Aorta (tissue), 5 donors: ENCODE measurements at regions not wholly inside any gene's neighbourhood (a gene's known extent, or its start where the extent isn't known, plus 50 kb on each side); places are given as distances from the start of the nearest gene placed in this dataset.
A peak's percentile ranks its signal among the peaks of the same experiment; 100 is the strongest.

Experiments used
- ATAC-seq: fragments of 200-7000 bp; cut with Tn5 transposase; one replicate; pipeline ENCODE4 v1.9.1; 2022; ENCODE audit warnings: moderate library complexity; ENCODE audit not compliant: low FRiP score
- DNase-seq, 2 donors: peaks; one replicate each; pipeline ENCODE4 v3.0.0-alpha.2; 2020
- H3K27ac ChIP-seq, 2 donors: one replicate each; pipeline ENCODE4 v1.5.1; 2013; ENCODE audit warnings: low read length in 2 of 2, mild to moderate bottlenecking in 2 of 2, moderate library complexity in 2 of 2, control low read depth in 1 of 2, inconsistent platforms in 1 of 2, low read depth in 1 of 2
- H3K27me3 ChIP-seq, 2 donors: one replicate each; pipeline ENCODE4 v1.6.1; 2013; ENCODE audit warnings: control low read depth in 1 of 2, low read length in 1 of 2, mild to moderate bottlenecking in 1 of 2, moderate library complexity in 1 of 2; ENCODE audit not compliant: insufficient read depth in 2 of 2, control insufficient read depth in 1 of 2
- H3K36me3 ChIP-seq, 2 donors: one replicate each; pipeline ENCODE4 v1.6.1; 2013; ENCODE audit warnings: control low read depth in 1 of 2, low read length in 1 of 2, mild to moderate bottlenecking in 1 of 2; ENCODE audit not compliant: insufficient read depth in 2 of 2, control insufficient read depth in 1 of 2
- H3K4me1 ChIP-seq, 2 donors: one replicate each; pipeline ENCODE4 v1.6.1; 2013; ENCODE audit warnings: low read length in 2 of 2, control low read depth in 1 of 2, mild to moderate bottlenecking in 1 of 2, moderate library complexity in 1 of 2; ENCODE audit not compliant: insufficient read depth in 2 of 2, control insufficient read depth in 1 of 2
- H3K4me3 ChIP-seq, 2 donors: one replicate each; pipeline ENCODE4 v1.5.1; 2013; ENCODE audit warnings: low read length in 2 of 2, control low read depth in 1 of 2, mild to moderate bottlenecking in 1 of 2
- H3K9me3 ChIP-seq: one replicate; pipeline ENCODE4 v1.6.1; 2013; ENCODE audit warnings: mild to moderate bottlenecking, low read length; ENCODE audit not compliant: control insufficient read depth
- WGBS, 2 donors: extraction: QIAGEN DNeasy Blood & Tissue Kit; methylation state at CpG; one replicate each; pipeline ENCODE4 v1.1.7; 2013; 5-methylcytosine and 5-hydroxymethylcytosine counted together
- intact Hi-C, 2 donors: fragments of 100-400 bp; cut with DNase I; formaldehyde crosslinking; loops; one replicate each; pipeline versions ENCODE4 v1.14.2 to v1.15.0; 2022
- donor health status: healthy with polysubstance abuse.
- donor health status: Bipolar disorder and iron deficiency.
- donor health status: DM: no; HTN: no; CAD: no.
- donor health status: DM: no; HTN: no; CAD: no.
- donor health status: DM: yes; HTN: yes; CAD: no.

DNA sequence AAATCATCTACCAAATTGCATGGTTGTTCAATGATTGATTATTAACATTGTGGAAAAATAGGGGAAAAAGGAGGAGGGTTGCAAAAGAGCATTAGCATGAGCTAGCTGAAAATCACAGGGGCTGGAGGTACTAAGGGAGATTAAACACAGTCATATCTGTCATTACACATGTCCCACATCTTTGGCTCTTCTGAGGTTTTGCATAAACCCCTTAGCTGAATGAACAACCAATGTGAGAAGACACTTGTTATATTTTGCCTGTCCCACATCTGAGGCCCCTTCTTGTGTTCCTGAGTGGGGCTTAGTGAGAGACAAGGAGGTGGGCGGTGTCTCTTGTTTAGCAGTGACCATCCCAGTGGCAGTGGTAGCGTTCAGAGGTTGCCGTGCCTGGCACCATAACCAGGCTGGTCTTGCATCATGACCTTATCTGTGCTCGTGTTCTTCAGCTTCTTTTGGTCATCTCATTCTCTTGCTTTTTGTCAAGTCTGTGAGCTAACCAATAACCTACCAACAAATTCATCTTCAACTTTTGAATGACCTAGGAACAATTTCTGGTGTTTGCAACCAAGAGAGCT is 95.6 kb downstream of the MID1IP1 start:
- DNase-seq = no peak
- no peak for ATAC-seq
- Histone ChIP-seq H3K9me3 (no peaks in the 10 kb centered on the region), H3K27ac (no peak overlapping the region), H3K27me3 (no peaks in the 10 kb centered on the region), H3K36me3 (no peaks in the 10 kb centered on the region), H3K4me3 (no peak overlapping the region), H3K4me1 (no peaks in the 10 kb centered on the region)
- intact Hi-C loops = no loop called here
- 88 to 97% methylated on average over 4 of the region's 4 CpGs for WGBS, 2 donors

- 71% methylated on average over 6 of the region's 6 CpGs for WGBS, 2 donors
- Histone ChIP-seq H3K36me3 (no peaks in the 10 kb centered on the region), H3K27me3 (no peaks in the 10 kb centered on the region), H3K4me3 (no peak overlapping the region), H3K27ac (no peak overlapping the region), H3K9me3 (no peaks in the 10 kb centered on the region), H3K4me1 (no peaks in the 10 kb centered on the region)
- no peak for ATAC-seq
- intact Hi-C loops = no loop called here
- no peak for DNase-seq
These were observed 97.0 kb downstream of the MID1IP1 start for GRCh38 chrX:38898261-38898660.

- no peaks in the 10 kb centered on the region for H3K36me3 ChIP-seq
- no peaks in the 10 kb centered on the region for H3K27me3 ChIP-seq
- no peak overlapping the region for H3K4me3 ChIP-seq
- H3K4me1 ChIP-seq = no peaks in the 10 kb centered on the region
- intact Hi-C loops = no loop called here
- WGBS, 2 donors = 58 to 100% methylated on average over 1 of the region's 1 CpG
- no peaks in the 10 kb centered on the region for H3K9me3 ChIP-seq
- ATAC-seq (no peak), DNase-seq (no peak)
- H3K27ac ChIP-seq = no peak overlapping the region
These were observed 98.4 kb downstream of the MID1IP1 start for GRCh38 chrX:38899650-38900049.

- H3K36me3 ChIP-seq = no peaks in the 10 kb centered on the region
- H3K27ac ChIP-seq = no peak overlapping the region
- ATAC-seq = no peak
- no peaks in the 10 kb centered on the region for H3K27me3 ChIP-seq
- no peaks in the 10 kb centered on the region for H3K9me3 ChIP-seq
- no peaks in the 10 kb centered on the region for H3K4me1 ChIP-seq
- DNase-seq = no peak
- intact Hi-C loops = no loop called here
- no peak overlapping the region for H3K4me3 ChIP-seq
- WGBS, 2 donors = 70 to 92% methylated on average over 6 of the region's 6 CpGs
These were observed 99.5 kb downstream of the MID1IP1 start for GRCh38 chrX:38900719-38901118.

- H3K4me1 ChIP-seq = no peaks in the 10 kb centered on the region
- no peaks in the 10 kb centered on the region for H3K27me3 ChIP-seq
- H3K27ac ChIP-seq = no peak overlapping the region
- DNase-seq (no peak), ATAC-seq (no peak)
- H3K36me3 ChIP-seq = no peaks in the 10 kb centered on the region
- WGBS, 2 donors = 70 to 90% methylated on average over 13 of the region's 13 CpGs
- H3K4me3 ChIP-seq = no peak overlapping the region
- intact Hi-C loops = no loop called here
- no peaks in the 10 kb centered on the region for H3K9me3 ChIP-seq
These were observed 101.8 kb downstream of the MID1IP1 start for GRCh38 chrX:38902972-38903492.

DNA sequence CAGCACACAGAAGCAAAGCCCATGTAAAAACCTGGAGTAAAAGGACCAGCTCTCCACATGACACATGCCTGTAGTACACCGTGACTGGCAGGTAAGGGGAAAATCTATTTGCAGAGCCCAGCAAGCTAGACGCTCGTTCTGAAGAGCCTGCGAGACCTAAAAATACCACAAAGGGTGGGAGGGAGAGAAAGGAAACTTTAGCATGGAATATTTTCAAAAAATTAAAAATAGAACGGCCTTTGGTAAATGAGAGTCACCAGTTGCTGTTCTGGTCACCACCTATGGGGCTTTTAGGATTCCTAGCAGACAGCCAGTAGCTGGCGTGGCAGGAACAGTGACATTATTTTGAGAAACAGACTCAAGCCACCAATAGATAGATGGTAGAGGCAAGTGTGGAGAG is 115.5 kb downstream of the MID1IP1 start:
- intact Hi-C loops = no loop called here
- Histone ChIP-seq H3K27me3 (no peaks in the 10 kb centered on the region), H3K4me3 (no peak overlapping the region), H3K4me1 (no peaks in the 10 kb centered on the region), H3K36me3 (no peaks in the 10 kb centered on the region), H3K27ac (peak overlapping the region in 1 of 2 donors; percentile 1), H3K9me3 (no peaks in the 10 kb centered on the region)
- no peak for DNase-seq
- ATAC-seq = no peak
- 13 to 35% methylated on average over 6 of the region's 6 CpGs for WGBS, 2 donors

GRCh38 chrX:38917954-38918353 is 116.7 kb downstream of the MID1IP1 start:
- DNase-seq (no peak), ATAC-seq (no peak)
- Histone ChIP-seq H3K27ac (no peak overlapping the region), H3K4me3 (no peak overlapping the region), H3K9me3 (no peaks in the 10 kb centered on the region), H3K4me1 (no peaks in the 10 kb centered on the region), H3K36me3 (no peaks in the 10 kb centered on the region), H3K27me3 (no peaks in the 10 kb centered on the region)
- intact Hi-C loops = no loop called here
- WGBS, 2 donors = 78 to 98% methylated on average over 4 of the region's 4 CpGs

DNA sequence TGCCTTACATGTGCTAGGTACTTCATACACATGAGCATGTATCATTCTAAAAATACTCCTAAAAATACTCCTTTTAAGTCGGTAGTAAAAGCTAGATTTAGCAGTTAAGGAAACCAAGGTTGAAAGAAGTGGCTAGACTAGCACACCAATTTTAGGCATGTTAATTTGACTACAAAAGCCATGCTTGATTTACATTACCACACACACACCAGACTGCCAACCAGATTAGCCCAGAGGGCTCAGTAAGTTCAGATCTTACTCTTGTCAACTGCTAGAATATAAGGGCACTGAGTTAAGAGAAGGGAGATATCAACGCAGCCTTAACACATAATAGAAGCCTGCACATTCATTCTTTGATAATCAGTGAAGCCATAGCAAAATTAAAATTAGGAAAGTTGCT is 117.9 kb downstream of the MID1IP1 start:
- WGBS, 2 donors = 70% methylated on average over 2 of the region's 2 CpGs

GRCh38 chrX:38919853-38920528 is 118.7 kb downstream of the MID1IP1 start:
- Histone ChIP-seq H3K9me3 (no peaks in the 10 kb centered on the region), H3K27ac (no peak overlapping the region), H3K27me3 (no peaks in the 10 kb centered on the region), H3K36me3 (no peaks in the 10 kb centered on the region), H3K4me1 (no peaks in the 10 kb centered on the region), H3K4me3 (no peak overlapping the region)
- 83 to 97% methylated on average over 5 of the region's 5 CpGs for whole genome bisulfite sequencing, 2 donors
- intact Hi-C loops = no loop called here
- DNase-seq = no peak
- ATAC-seq = no peak

More for the DNA sequence above, 117.9 kb downstream of the MID1IP1 start:
- ATAC-seq = no peak
- Histone ChIP-seq H3K27ac (no peak overlapping the region), H3K4me1 (no peaks in the 10 kb centered on the region), H3K4me3 (no peak overlapping the region), H3K27me3 (no peaks in the 10 kb centered on the region), H3K9me3 (no peaks in the 10 kb centered on the region), H3K36me3 (no peaks in the 10 kb centered on the region)
- intact Hi-C loops = no loop called here
- DNase-seq = no peak
